Caco-2 (cell line): ENCODE measurements at regions not wholly inside any gene's neighbourhood (a gene's known extent, or its start where the extent isn't known, plus 50 kb on each side); places are given as distances from the start of the nearest gene placed in this dataset.

ENCODE experiments used
- BruUV-seq: library from RNA; stranded (reverse); fragments of 400-500 nt; replicated peaks from 2 replicates; lab custom pipeline; 2021; lab: Mats Ljungman, UMichigan
- CTCF ChIA-PET: fragments of 300-600 bp; sonication (Branson Sonifier 250); formaldehyde crosslinking; loops from one replicate; lab custom pipeline; 2022; ENCODE audit warnings: antibody characterized with exemption; lab: Charles Lee
- POLR2A ChIA-PET: fragments of 300-600 bp; sonication (Branson Sonifier 250); formaldehyde crosslinking; loops from one replicate; lab custom pipeline; 2022; ENCODE audit warnings: antibody characterized with exemption; lab: Charles Lee
- DNase-seq, 2 experiments: peaks; one replicate each; pipeline versions ENCODE4 v3.0.0 to v3.0.0-alpha.2; 2020 to 2022
- H3K27me3 ChIP-seq: replicated peaks from 2 replicates; pipeline ENCODE4 v1.6.0; 2011; ENCODE audit warnings: low read length; ENCODE audit not compliant: control insufficient read depth, insufficient read depth
- H3K36me3 ChIP-seq: 2 replicates; pipeline ENCODE4 v1.5.1; 2011; ENCODE audit warnings: low read length; ENCODE audit not compliant: control insufficient read depth, insufficient read depth
- H3K4me1 ChIP-seq: fragments of 250-450 bp; sonication (Bioruptor Pico); 2 replicates; pipeline ENCODE4 v1.5.1; 2020; ENCODE audit warnings: mild to moderate bottlenecking
- H3K4me3 ChIP-seq: 2 replicates; pipeline ENCODE4 v1.5.1; 2011; ENCODE audit warnings: low read depth, mild to moderate bottlenecking, control low read depth, low read length
- H3K9me3 ChIP-seq: fragments of 250-450 bp; sonication (Bioruptor Pico); 2 replicates; pipeline ENCODE4 v1.5.1; 2020; ENCODE audit warnings: mild to moderate bottlenecking, moderate library complexity
- H3K27ac Mint-ChIP-seq: one replicate; pipeline ENCODE4 v1.8.0; 2022; ENCODE audit warnings: mixed read lengths; ENCODE audit not compliant: unreplicated experiment
- H3K27me3 Mint-ChIP-seq: one replicate; pipeline ENCODE4 v1.8.0; 2022; ENCODE audit warnings: mixed read lengths; ENCODE audit not compliant: insufficient read depth, unreplicated experiment
- H3K36me3 Mint-ChIP-seq: one replicate; pipeline ENCODE4 v1.8.0; 2022; ENCODE audit warnings: mild to moderate bottlenecking, mixed read lengths; ENCODE audit not compliant: insufficient read depth, unreplicated experiment
- H3K4me1 Mint-ChIP-seq: one replicate; pipeline ENCODE4 v1.8.0; 2022; ENCODE audit warnings: low read depth, mixed read lengths; ENCODE audit not compliant: unreplicated experiment
- H3K4me3 Mint-ChIP-seq: one replicate; pipeline ENCODE4 v1.8.0; 2022; ENCODE audit warnings: mild to moderate bottlenecking, moderate library complexity, mixed read lengths; ENCODE audit not compliant: unreplicated experiment
- H3K9me3 Mint-ChIP-seq: one replicate; pipeline ENCODE4 v1.8.0; 2022; ENCODE audit warnings: mixed read lengths; ENCODE audit not compliant: unreplicated experiment
- intact Hi-C: fragments of 100-400 bp; cut with micrococcal nuclease; formaldehyde crosslinking; loops from one replicate; pipeline ENCODE4 v1.10.0; 2022; ENCODE audit not compliant: unreplicated experiment
- TF ChIP-seq, protein P1 (sequence below), 2 experiments: fragments of 200-600 bp in 1 of 2; IDR thresholded peaks; 1 replicate in 1 of 2; 2 replicates in 1 of 2; pipeline versions ENCODE4 v1.5.1 to v1.8.0; 2011 to 2022; ENCODE audit warnings: antibody characterized with exemption in 1 of 2, control low read depth in 1 of 2, inconsistent platforms in 1 of 2, low read depth in 1 of 2, low read length in 1 of 2, mild to moderate bottlenecking in 1 of 2, moderate library complexity in 1 of 2; ENCODE audit not compliant: insufficient read depth in 1 of 2, severe bottlenecking in 1 of 2, unreplicated experiment in 1 of 2

DNA sequence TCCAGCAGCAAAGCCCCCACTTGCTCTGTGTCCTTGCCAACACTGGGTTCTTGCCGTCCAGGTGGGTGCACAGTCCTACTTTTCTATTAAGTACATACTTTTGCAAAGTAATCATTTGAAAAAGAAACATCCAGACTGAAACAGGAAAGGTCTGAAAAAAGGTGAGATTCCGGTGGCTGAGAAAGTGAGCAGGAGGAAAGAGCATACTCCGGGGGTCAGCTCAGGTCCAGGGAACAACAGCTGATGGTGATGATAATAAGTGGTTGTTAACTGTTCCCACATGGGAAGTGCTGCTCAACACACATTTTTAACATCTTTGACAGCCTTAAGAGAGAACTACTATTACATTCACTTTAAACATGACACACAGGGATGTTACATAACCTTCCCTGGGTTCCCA is 86.1 kb upstream of the UXS1 start:
- no peaks in the 10 kb centered on the region for H3K9me3 Mint-ChIP-seq
- no peak for DNase-seq
- TF ChIP-seq, protein P1, sequence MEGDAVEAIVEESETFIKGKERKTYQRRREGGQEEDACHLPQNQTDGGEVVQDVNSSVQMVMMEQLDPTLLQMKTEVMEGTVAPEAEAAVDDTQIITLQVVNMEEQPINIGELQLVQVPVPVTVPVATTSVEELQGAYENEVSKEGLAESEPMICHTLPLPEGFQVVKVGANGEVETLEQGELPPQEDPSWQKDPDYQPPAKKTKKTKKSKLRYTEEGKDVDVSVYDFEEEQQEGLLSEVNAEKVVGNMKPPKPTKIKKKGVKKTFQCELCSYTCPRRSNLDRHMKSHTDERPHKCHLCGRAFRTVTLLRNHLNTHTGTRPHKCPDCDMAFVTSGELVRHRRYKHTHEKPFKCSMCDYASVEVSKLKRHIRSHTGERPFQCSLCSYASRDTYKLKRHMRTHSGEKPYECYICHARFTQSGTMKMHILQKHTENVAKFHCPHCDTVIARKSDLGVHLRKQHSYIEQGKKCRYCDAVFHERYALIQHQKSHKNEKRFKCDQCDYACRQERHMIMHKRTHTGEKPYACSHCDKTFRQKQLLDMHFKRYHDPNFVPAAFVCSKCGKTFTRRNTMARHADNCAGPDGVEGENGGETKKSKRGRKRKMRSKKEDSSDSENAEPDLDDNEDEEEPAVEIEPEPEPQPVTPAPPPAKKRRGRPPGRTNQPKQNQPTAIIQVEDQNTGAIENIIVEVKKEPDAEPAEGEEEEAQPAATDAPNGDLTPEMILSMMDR (IDR thresholded peaks at IDR 0.05; ENCODE audit: insufficient read depth in 1 of 2, low read depth in 1 of 2, low read length in 1 of 2, severe bottlenecking in 1 of 2, unreplicated experiment in 1 of 2) = no peak
- Histone ChIP-seq H3K36me3 (no peaks in the 10 kb centered on the region), H3K9me3 (no peaks in the 10 kb centered on the region), H3K4me3 (no peak overlapping the region), H3K27me3 (no peaks in the 10 kb centered on the region), H3K4me1 (no peaks in the 10 kb centered on the region)
- H3K27ac Mint-ChIP-seq = no peak overlapping the region
- ChIA-PET POLR2A (interaction anchor here (0.5 kb wide), 1 partner anchor 54 kb away, joined by 3 read pairs; no protein-coding TSS in a partner anchor), CTCF (no interaction called here)
- H3K36me3 Mint-ChIP-seq = no peaks in the 10 kb centered on the region
- H3K27me3 Mint-ChIP-seq = no peaks in the 10 kb centered on the region
- H3K4me3 Mint-ChIP-seq = no peak overlapping the region
- BruUV-seq = no TSS peak
- intact Hi-C loops = no loop called here
- peaks cover 11% of the 10 kb centered on the region for H3K4me1 Mint-ChIP-seq

DNA sequence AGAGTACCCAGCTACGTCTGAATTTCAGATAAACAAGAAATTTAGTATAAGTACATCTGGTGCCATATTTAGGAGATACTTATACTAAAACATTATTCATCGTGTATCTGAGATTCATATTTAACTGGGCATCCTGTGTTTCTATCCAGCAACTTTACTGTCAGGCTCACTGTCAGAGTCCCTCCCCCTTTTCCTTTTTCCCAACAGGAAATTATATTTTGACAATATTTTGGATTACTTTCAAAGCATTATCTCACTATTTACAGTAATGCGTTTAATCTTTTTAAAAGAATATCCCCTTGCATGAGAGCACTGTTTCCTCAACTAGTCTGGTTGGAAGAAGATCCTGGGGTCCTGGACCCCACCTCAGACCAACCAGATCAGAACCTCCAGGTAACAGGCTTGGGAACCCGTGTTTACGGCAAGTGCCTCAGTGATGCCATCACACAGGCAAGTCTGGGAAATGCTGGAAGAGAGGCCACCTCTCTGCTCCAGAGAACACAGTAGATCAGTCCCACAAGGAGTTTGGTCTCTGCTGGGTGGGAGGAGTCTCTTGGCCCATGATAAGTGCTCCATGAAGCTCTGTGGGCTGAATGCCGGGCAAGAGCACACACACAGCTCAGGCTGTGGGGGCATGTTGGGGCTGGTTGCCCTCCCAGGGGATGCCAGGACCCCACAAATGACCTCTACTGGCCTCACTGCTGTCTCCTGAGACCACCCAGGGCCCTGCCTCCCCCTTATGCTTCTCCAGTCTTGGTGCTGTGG is 84.2 kb upstream of the UXS1 start:
- no peak overlapping the region for H3K4me3 ChIP-seq
- no peaks in the 10 kb centered on the region for H3K27me3 Mint-ChIP-seq
- peaks cover 5% of the 10 kb centered on the region for H3K4me1 Mint-ChIP-seq
- no peaks in the 10 kb centered on the region for H3K27me3 ChIP-seq
- no peak overlapping the region for H3K4me3 Mint-ChIP-seq
- H3K9me3 ChIP-seq = no peaks in the 10 kb centered on the region
- TF ChIP-seq, protein P1 (IDR thresholded peaks at IDR 0.05; ENCODE audit: insufficient read depth in 1 of 2, low read depth in 1 of 2, low read length in 1 of 2, severe bottlenecking in 1 of 2, unreplicated experiment in 1 of 2) = no peak
- H3K36me3 ChIP-seq = no peaks in the 10 kb centered on the region
- CTCF ChIA-PET = no interaction called here
- BruUV-seq = no TSS peak
- no peaks in the 10 kb centered on the region for H3K36me3 Mint-ChIP-seq
- no peak overlapping the region for H3K27ac Mint-ChIP-seq
- H3K9me3 Mint-ChIP-seq = no peaks in the 10 kb centered on the region
- POLR2A ChIA-PET = no interaction called here
- H3K4me1 ChIP-seq = no peaks in the 10 kb centered on the region
- DNase-seq = no peak
- intact Hi-C loops = no loop called here

DNA sequence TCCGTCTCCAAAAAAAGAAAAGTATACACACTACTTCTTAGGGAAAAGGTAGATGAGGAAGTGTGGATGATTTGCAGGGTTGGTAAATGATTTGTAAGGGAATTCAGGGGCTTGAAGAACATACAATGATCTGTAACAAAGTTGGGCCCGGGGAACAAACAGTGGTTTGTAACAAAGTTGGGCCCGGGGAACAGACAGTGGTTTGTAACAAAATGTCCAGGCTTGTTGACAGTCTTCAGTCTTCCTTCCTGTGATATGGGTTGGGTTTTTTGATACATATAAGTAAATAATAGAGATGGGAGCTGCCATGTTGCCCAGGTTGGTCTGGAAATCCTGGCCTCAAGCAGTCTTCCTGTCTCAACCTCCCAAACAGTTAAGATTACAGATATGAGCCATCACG is 83.3 kb upstream of the UXS1 start:
- no TSS peak for BruUV-seq
- Mint-ChIP-seq H3K27ac (no peak overlapping the region), H3K9me3 (no peaks in the 10 kb centered on the region), H3K27me3 (no peaks in the 10 kb centered on the region), H3K4me3 (no peak overlapping the region), H3K4me1 (no peaks in the 10 kb centered on the region), H3K36me3 (no peaks in the 10 kb centered on the region)
- no peaks in the 10 kb centered on the region for H3K27me3 ChIP-seq
- H3K36me3 ChIP-seq = no peaks in the 10 kb centered on the region
- intact Hi-C loops = no loop called here
- H3K9me3 ChIP-seq = no peaks in the 10 kb centered on the region
- TF ChIP-seq, protein P1 (IDR thresholded peaks at IDR 0.05; ENCODE audit: insufficient read depth in 1 of 2, low read depth in 1 of 2, low read length in 1 of 2, severe bottlenecking in 1 of 2, unreplicated experiment in 1 of 2) = no peak
- no peak for DNase-seq
- POLR2A ChIA-PET = no interaction called here
- no peak overlapping the region for H3K4me3 ChIP-seq
- H3K4me1 ChIP-seq = no peaks in the 10 kb centered on the region
- CTCF ChIA-PET = no interaction called here
